PFSK-1 (cell line): ENCODE measurements at regions not wholly inside any gene's neighbourhood (a gene's known extent, or its start where the extent isn't known, plus 50 kb on each side); places are given as distances from the start of the nearest gene placed in this dataset.

Experiments used
- POLR2AphosphoS5 ChIP-seq: IDR thresholded peaks from 2 replicates; pipeline ENCODE4 v1.6.1; 2012; ENCODE audit warnings: low read depth, mild to moderate bottlenecking, control low read depth, low read length, moderate library complexity
- TAF1 ChIP-seq: IDR thresholded peaks from 2 replicates; pipeline ENCODE4 v1.6.1; 2012; ENCODE audit warnings: low read length, control low read depth, borderline replicate concordance; ENCODE audit not compliant: insufficient read depth
- TF ChIP-seq, protein P1 (sequence below), 2 experiments: IDR thresholded peaks; 2 replicates each; pipeline versions ENCODE4 v1.6.1 to v1.8.0; 2011 to 2012; ENCODE audit warnings: low read depth in 2 of 2, low read length in 2 of 2, control low read depth in 1 of 2, inconsistent platforms in 1 of 2, mild to moderate bottlenecking in 1 of 2, moderate library complexity in 1 of 2; ENCODE audit not compliant: insufficient read depth in 1 of 2

DNA sequence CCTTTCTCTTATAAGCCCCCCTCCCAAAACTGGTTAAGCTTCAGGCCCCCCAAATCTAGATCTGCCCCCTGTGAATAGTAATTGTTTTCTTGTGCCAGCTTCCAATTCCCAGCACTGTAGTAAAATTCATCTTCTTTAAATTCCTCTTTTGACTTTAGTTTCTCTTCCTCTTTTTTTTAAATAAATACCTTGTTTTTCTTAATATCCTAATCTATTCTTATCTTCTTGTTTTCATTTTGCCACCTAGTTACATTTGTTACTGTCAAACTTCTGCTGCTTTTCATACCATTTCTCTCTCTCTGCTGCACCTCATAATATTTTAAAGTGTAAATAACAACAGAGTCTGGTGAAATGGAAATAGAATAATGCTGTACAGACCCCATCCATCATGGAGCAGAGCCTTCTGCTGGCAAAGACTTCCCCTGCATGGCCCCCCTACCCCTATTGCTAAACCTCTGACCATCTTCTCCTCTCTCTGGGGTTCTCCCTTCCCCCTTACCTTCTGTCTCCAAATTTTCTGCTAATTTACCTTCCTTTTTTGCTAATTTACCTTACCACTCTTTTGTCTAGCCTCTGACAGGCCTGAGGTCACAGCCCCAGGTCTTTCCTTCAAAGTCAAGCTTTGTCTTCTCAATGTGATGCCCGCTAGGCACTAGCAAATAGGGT, 94.9 kb upstream of the PAPOLG start:
- TF ChIP-seq POLR2AphosphoS5 (no peak), TAF1 (no peak)
- TF ChIP-seq, protein P1, sequence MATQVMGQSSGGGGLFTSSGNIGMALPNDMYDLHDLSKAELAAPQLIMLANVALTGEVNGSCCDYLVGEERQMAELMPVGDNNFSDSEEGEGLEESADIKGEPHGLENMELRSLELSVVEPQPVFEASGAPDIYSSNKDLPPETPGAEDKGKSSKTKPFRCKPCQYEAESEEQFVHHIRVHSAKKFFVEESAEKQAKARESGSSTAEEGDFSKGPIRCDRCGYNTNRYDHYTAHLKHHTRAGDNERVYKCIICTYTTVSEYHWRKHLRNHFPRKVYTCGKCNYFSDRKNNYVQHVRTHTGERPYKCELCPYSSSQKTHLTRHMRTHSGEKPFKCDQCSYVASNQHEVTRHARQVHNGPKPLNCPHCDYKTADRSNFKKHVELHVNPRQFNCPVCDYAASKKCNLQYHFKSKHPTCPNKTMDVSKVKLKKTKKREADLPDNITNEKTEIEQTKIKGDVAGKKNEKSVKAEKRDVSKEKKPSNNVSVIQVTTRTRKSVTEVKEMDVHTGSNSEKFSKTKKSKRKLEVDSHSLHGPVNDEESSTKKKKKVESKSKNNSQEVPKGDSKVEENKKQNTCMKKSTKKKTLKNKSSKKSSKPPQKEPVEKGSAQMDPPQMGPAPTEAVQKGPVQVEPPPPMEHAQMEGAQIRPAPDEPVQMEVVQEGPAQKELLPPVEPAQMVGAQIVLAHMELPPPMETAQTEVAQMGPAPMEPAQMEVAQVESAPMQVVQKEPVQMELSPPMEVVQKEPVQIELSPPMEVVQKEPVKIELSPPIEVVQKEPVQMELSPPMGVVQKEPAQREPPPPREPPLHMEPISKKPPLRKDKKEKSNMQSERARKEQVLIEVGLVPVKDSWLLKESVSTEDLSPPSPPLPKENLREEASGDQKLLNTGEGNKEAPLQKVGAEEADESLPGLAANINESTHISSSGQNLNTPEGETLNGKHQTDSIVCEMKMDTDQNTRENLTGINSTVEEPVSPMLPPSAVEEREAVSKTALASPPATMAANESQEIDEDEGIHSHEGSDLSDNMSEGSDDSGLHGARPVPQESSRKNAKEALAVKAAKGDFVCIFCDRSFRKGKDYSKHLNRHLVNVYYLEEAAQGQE (IDR thresholded peaks at IDR 0.05; ENCODE audit: insufficient read depth in 1 of 2, low read depth in 2 of 2, low read length in 2 of 2), result no peak
